ENCODE measurements at regions not wholly inside any gene's neighbourhood (a gene's known extent, or its start where the extent isn't known, plus 50 kb on each side); places are given as distances from the start of the nearest gene placed in this dataset.

GRCh38 chr4:32031026-32031425 is 1310.9 kb downstream of the PCDH7 start:
- no peak for TF ChIP-seq CTCF (IDR thresholded peaks at IDR 0.05)
- TF ChIP-seq POLR2A (IDR thresholded peaks at IDR 0.05), result no peak
